Esophagus squamous epithelium (tissue), 4 donors: ENCODE measurements at regions not wholly inside any gene's neighbourhood (a gene's known extent, or its start where the extent isn't known, plus 50 kb on each side); places are given as distances from the start of the nearest gene placed in this dataset.

Experiments used
- POLR2A ChIP-seq, 4 donors: fragments of 450-650 bp; IDR thresholded peaks; one replicate each; pipeline ENCODE4 v1.6.1; 2017; ENCODE audit warnings: antibody characterized with exemption in 4 of 4, mild to moderate bottlenecking in 4 of 4, moderate library complexity in 3 of 4
- TF ChIP-seq, protein P1 (sequence below), 6 experiments: fragments of 450-650 bp in 4 of 6; fragments of 200-600 bp in 2 of 6; sonication (generic) in 2 of 6; IDR thresholded peaks; one replicate each; pipeline ENCODE4 v1.5.1; 2016 to 2019; ENCODE audit warnings: antibody characterized with exemption in 6 of 6, mild to moderate bottlenecking in 4 of 6, moderate library complexity in 4 of 6

DNA sequence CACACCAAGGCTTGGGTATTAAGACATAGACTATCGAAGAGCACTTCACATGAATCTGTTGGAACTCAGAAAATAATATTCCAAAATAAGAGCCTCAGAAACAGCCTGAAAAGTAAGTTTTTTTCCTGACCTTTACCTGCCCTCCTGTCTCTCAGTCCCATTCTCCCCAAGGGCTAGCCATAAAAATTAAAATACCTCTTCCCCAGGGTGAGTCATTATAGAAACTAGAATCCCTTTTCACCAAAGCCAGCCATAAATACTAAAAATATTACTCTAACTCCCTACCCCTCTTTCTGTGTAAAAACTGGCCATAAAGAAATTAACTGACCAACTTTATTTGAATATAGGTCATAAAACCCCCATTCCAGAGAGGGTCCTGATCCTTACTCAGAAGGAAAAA is 87.9 kb upstream of the TMEM106B start:
- TF ChIP-seq, protein P1, sequence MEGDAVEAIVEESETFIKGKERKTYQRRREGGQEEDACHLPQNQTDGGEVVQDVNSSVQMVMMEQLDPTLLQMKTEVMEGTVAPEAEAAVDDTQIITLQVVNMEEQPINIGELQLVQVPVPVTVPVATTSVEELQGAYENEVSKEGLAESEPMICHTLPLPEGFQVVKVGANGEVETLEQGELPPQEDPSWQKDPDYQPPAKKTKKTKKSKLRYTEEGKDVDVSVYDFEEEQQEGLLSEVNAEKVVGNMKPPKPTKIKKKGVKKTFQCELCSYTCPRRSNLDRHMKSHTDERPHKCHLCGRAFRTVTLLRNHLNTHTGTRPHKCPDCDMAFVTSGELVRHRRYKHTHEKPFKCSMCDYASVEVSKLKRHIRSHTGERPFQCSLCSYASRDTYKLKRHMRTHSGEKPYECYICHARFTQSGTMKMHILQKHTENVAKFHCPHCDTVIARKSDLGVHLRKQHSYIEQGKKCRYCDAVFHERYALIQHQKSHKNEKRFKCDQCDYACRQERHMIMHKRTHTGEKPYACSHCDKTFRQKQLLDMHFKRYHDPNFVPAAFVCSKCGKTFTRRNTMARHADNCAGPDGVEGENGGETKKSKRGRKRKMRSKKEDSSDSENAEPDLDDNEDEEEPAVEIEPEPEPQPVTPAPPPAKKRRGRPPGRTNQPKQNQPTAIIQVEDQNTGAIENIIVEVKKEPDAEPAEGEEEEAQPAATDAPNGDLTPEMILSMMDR (IDR thresholded peaks at IDR 0.05), result no peak
- no peak for TF ChIP-seq POLR2A (IDR thresholded peaks at IDR 0.05)
